GM20000 (cell line): ENCODE measurements at regions not wholly inside any gene's neighbourhood (a gene's known extent, or its start where the extent isn't known, plus 50 kb on each side); places are given as distances from the start of the nearest gene placed in this dataset.

ENCODE experiments used
- DNase-seq: peaks from one replicate; pipeline ENCODE4 v3.0.0; 2012; ENCODE audit warnings: low spot score
- TF ChIP-seq, protein P1 (sequence below): IDR thresholded peaks from 2 replicates; pipeline ENCODE4 v1.5.1; 2012; ENCODE audit warnings: mild to moderate bottlenecking, control low read depth; ENCODE audit errors: extremely low read depth, missing control alignments

- no peak for DNase-seq
- TF ChIP-seq, protein P1, sequence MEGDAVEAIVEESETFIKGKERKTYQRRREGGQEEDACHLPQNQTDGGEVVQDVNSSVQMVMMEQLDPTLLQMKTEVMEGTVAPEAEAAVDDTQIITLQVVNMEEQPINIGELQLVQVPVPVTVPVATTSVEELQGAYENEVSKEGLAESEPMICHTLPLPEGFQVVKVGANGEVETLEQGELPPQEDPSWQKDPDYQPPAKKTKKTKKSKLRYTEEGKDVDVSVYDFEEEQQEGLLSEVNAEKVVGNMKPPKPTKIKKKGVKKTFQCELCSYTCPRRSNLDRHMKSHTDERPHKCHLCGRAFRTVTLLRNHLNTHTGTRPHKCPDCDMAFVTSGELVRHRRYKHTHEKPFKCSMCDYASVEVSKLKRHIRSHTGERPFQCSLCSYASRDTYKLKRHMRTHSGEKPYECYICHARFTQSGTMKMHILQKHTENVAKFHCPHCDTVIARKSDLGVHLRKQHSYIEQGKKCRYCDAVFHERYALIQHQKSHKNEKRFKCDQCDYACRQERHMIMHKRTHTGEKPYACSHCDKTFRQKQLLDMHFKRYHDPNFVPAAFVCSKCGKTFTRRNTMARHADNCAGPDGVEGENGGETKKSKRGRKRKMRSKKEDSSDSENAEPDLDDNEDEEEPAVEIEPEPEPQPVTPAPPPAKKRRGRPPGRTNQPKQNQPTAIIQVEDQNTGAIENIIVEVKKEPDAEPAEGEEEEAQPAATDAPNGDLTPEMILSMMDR, result no peak
Measured at GRCh38 chr6:40725390-40725789, 138.2 kb upstream of the LRFN2 start.

DNA sequence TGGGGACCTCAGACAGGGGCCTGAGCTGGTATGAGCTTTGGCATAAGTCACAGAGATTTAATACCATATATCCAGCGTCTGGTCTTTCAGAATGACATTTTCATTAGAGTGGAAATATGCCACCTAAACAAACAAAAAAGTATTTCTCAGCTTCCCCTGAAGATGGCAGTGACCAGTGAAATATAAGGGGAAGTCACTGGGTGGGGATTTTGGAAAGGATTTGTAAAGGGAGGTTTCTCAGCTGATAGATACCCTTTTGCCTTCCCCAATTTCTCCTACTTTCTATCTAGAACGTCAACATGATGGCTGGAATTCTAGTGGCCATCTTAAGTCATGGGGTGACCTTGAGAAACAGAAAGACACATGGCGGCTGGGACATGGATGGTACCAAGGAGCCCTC, 137.7 kb upstream of the LRFN2 start:
- no peak for DNase-seq
- TF ChIP-seq, protein P1, result no peak

GRCh38 chr6:40723967-40724366, 136.8 kb upstream of the LRFN2 start:
- TF ChIP-seq, protein P1, result no peak
- DNase-seq, result no peak

GRCh38 chr6:40722553-40723258, 135.5 kb upstream of the LRFN2 start:
- no peak for DNase-seq
- TF ChIP-seq, protein P1, result no peak

DNA sequence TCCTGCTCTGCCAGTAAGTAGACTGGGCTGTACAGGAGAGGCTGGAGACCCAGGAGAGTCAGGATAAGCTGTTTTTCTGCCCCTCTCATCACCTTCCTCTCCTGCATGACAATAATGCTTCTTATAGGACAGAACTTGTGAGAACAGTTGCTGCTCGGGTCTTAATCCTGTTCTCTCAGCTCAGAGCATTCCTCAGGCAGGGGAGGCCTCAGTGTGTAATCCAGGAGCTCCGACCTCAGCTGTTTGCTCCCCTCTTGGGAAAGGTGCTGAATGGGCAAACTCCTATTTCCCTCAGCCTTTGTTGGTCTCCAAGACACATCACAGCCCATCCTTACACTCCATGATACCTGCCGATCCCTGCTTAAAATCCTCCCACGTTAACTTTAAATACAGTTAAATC, 134.9 kb upstream of the LRFN2 start:
- TF ChIP-seq, protein P1, result no peak
- no peak for DNase-seq

GRCh38 chr6:40721271-40721952, 134.2 kb upstream of the LRFN2 start:
- DNase-seq, result no peak

GRCh38 chr6:40720375-40720748, 133.2 kb upstream of the LRFN2 start:
- TF ChIP-seq, protein P1, result no peak
- no peak for DNase-seq

More at GRCh38 chr6:40721271-40721952, 134.2 kb upstream of the LRFN2 start:
- TF ChIP-seq, protein P1, result no peak
